ENCODE measurements at regions not wholly inside any gene's neighbourhood (a gene's known extent, or its start where the extent isn't known, plus 50 kb on each side); places are given as distances from the start of the nearest gene placed in this dataset.

DNA sequence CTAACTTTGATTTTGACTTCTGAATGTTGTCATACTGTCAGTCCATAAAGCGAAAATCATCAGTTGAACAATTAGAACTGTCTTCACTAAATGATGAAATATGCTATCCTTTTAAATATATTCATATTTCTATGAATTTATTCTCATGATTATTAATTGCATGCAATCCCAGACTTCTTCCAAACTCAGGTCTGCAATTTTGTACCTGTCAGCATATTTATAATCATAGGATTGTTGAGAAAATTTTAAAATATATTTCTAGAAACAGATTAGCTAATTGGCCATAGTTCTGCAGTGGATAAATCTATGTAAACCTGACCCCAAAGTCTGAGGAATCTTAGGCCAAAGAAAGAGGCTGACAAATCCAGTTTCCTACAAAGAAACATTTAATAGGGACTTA, 347.5 kb downstream of the SLCO4C1 start:
- TF ChIP-seq, protein P1, sequence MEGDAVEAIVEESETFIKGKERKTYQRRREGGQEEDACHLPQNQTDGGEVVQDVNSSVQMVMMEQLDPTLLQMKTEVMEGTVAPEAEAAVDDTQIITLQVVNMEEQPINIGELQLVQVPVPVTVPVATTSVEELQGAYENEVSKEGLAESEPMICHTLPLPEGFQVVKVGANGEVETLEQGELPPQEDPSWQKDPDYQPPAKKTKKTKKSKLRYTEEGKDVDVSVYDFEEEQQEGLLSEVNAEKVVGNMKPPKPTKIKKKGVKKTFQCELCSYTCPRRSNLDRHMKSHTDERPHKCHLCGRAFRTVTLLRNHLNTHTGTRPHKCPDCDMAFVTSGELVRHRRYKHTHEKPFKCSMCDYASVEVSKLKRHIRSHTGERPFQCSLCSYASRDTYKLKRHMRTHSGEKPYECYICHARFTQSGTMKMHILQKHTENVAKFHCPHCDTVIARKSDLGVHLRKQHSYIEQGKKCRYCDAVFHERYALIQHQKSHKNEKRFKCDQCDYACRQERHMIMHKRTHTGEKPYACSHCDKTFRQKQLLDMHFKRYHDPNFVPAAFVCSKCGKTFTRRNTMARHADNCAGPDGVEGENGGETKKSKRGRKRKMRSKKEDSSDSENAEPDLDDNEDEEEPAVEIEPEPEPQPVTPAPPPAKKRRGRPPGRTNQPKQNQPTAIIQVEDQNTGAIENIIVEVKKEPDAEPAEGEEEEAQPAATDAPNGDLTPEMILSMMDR (IDR thresholded peaks at IDR 0.05; ENCODE audit: low read depth, low read length, missing input control) = no peak
- TF ChIP-seq, protein P2, sequence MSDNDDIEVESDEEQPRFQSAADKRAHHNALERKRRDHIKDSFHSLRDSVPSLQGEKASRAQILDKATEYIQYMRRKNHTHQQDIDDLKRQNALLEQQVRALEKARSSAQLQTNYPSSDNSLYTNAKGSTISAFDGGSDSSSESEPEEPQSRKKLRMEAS (IDR thresholded peaks at IDR 0.05) = no peak
- TF ChIP-seq RAD21 (IDR thresholded peaks at IDR 0.05) (no peak), HNF4G (IDR thresholded peaks at IDR 0.05) (no peak), FOXA1 (IDR thresholded peaks at IDR 0.05) (no peak), RXRA (IDR thresholded peaks at IDR 0.05) (no peak), TAF1 (conservative IDR thresholded peaks at IDR 0.05) (no peak), JUND (IDR thresholded peaks at IDR 0.05) (no peak), HNF4A (conservative IDR thresholded peaks at IDR 0.05) (no peak), GABPA (IDR thresholded peaks at IDR 0.05 in 1 of 2, conservative IDR thresholded peaks at IDR 0.05 in 1 of 2) (no peak), SP1 (IDR thresholded peaks at IDR 0.05) (no peak)
- TF ChIP-seq, protein P3, sequence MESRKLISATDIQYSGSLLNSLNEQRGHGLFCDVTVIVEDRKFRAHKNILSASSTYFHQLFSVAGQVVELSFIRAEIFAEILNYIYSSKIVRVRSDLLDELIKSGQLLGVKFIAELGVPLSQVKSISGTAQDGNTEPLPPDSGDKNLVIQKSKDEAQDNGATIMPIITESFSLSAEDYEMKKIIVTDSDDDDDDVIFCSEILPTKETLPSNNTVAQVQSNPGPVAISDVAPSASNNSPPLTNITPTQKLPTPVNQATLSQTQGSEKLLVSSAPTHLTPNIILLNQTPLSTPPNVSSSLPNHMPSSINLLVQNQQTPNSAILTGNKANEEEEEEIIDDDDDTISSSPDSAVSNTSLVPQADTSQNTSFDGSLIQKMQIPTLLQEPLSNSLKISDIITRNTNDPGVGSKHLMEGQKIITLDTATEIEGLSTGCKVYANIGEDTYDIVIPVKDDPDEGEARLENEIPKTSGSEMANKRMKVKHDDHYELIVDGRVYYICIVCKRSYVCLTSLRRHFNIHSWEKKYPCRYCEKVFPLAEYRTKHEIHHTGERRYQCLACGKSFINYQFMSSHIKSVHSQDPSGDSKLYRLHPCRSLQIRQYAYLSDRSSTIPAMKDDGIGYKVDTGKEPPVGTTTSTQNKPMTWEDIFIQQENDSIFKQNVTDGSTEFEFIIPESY (IDR thresholded peaks at IDR 0.05) = no peak
- TF ChIP-seq, protein P4, sequence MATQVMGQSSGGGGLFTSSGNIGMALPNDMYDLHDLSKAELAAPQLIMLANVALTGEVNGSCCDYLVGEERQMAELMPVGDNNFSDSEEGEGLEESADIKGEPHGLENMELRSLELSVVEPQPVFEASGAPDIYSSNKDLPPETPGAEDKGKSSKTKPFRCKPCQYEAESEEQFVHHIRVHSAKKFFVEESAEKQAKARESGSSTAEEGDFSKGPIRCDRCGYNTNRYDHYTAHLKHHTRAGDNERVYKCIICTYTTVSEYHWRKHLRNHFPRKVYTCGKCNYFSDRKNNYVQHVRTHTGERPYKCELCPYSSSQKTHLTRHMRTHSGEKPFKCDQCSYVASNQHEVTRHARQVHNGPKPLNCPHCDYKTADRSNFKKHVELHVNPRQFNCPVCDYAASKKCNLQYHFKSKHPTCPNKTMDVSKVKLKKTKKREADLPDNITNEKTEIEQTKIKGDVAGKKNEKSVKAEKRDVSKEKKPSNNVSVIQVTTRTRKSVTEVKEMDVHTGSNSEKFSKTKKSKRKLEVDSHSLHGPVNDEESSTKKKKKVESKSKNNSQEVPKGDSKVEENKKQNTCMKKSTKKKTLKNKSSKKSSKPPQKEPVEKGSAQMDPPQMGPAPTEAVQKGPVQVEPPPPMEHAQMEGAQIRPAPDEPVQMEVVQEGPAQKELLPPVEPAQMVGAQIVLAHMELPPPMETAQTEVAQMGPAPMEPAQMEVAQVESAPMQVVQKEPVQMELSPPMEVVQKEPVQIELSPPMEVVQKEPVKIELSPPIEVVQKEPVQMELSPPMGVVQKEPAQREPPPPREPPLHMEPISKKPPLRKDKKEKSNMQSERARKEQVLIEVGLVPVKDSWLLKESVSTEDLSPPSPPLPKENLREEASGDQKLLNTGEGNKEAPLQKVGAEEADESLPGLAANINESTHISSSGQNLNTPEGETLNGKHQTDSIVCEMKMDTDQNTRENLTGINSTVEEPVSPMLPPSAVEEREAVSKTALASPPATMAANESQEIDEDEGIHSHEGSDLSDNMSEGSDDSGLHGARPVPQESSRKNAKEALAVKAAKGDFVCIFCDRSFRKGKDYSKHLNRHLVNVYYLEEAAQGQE (IDR thresholded peaks at IDR 0.05) = no peak
- TF ChIP-seq, protein P5, sequence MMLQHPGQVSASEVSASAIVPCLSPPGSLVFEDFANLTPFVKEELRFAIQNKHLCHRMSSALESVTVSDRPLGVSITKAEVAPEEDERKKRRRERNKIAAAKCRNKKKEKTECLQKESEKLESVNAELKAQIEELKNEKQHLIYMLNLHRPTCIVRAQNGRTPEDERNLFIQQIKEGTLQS (IDR thresholded peaks at IDR 0.05) = no peak

Measured in liver (tissue), 3 donors.